ENCODE measurements at regions not wholly inside any gene's neighbourhood (a gene's known extent, or its start where the extent isn't known, plus 50 kb on each side); places are given as distances from the start of the nearest gene placed in this dataset.
"Not testable (repeated sequence)": the region's sequence is repeated elsewhere in the genome, so short reads cannot be mapped to it uniquely, and the experiment has no call there.

DNA sequence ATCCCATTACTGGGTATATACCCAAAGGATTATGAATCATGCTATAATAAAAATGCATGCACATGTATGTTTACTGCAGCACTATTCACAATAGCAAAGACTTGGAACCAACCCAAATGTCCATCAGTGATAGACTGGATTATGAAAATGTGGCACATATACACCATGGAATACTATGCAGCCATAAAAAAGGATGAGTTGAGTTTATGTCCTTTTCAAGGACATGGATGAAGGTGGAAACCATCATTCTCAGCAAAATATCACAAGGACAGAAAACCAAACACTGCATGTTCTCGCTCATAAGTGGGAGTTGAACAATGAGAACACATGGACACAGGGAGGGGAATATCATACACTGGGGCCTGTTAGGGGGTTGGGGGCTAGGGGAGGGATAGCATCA lies 247.8 kb upstream of the SOX4 start:
- TF ChIP-seq, protein P1, sequence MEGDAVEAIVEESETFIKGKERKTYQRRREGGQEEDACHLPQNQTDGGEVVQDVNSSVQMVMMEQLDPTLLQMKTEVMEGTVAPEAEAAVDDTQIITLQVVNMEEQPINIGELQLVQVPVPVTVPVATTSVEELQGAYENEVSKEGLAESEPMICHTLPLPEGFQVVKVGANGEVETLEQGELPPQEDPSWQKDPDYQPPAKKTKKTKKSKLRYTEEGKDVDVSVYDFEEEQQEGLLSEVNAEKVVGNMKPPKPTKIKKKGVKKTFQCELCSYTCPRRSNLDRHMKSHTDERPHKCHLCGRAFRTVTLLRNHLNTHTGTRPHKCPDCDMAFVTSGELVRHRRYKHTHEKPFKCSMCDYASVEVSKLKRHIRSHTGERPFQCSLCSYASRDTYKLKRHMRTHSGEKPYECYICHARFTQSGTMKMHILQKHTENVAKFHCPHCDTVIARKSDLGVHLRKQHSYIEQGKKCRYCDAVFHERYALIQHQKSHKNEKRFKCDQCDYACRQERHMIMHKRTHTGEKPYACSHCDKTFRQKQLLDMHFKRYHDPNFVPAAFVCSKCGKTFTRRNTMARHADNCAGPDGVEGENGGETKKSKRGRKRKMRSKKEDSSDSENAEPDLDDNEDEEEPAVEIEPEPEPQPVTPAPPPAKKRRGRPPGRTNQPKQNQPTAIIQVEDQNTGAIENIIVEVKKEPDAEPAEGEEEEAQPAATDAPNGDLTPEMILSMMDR (IDR thresholded peaks at IDR 0.05), result not testable (repeated sequence)
- not testable (repeated sequence) for TF ChIP-seq POLR2A (IDR thresholded peaks at IDR 0.05)

Data from body of pancreas (tissue), 4 donors.